ENCODE measurements at regions not wholly inside any gene's neighbourhood (a gene's known extent, or its start where the extent isn't known, plus 50 kb on each side); places are given as distances from the start of the nearest gene placed in this dataset.

- ATAC-seq (replicated peaks in 1 of 4): no peak
- H3K4me1 Mint-ChIP-seq: no peaks in the 10 kb centered on the region
- POLR2A ChIA-PET: no interaction called here
- H3K4me1 ChIP-seq (ENCODE audit: control insufficient read depth in 1 of 2, extremely low read depth in 1 of 2, insufficient read depth in 2 of 2, low read length in 2 of 2): no peaks in the 10 kb centered on the region
- no peak overlapping the region for H3K27ac Mint-ChIP-seq
- DNase-seq: no peak
- WGBS (ENCODE audit: insufficient coverage): 91% methylated on average over 2 of the region's 4 CpGs
- H3K4me3 ChIP-seq (ENCODE audit: control insufficient read depth in 1 of 2, extremely low read depth in 1 of 2, low read length in 1 of 2): no peak overlapping the region
- no peaks in the 10 kb centered on the region for H3K27me3 ChIP-seq (replicated peaks in 1 of 2; ENCODE audit: control insufficient read depth in 2 of 2, extremely low read depth in 1 of 2, insufficient read depth in 2 of 2, low read length in 1 of 2)
- H3K9me3 Mint-ChIP-seq: no peaks in the 10 kb centered on the region
- no peaks in the 10 kb centered on the region for H3K36me3 Mint-ChIP-seq
- no peaks in the 10 kb centered on the region for H3K36me3 ChIP-seq (ENCODE audit: control insufficient read depth in 2 of 2, extremely low read depth in 1 of 2, insufficient read depth in 1 of 2, low read length in 1 of 2)
- CTCF ChIA-PET: no interaction called here
- no peak overlapping the region for H3K4me3 Mint-ChIP-seq
- H3K9me3 ChIP-seq: no peaks in the 10 kb centered on the region
- H3K27me3 Mint-ChIP-seq: peaks cover 12 to 14% of the 10 kb centered on the region in 2 donors
- no peak overlapping the region for H3K27ac ChIP-seq (ENCODE audit: low read length)
Observed at GRCh38 chr10:10333622-10334021, 684.0 kb upstream of the CELF2 start.

- H3K4me1 Mint-ChIP-seq: no peaks in the 10 kb centered on the region
- WGBS (ENCODE audit: insufficient coverage): no CpG with 5 or more reads among the region's 5 CpGs
- Histone ChIP-seq H3K36me3 (ENCODE audit: control insufficient read depth in 2 of 2, extremely low read depth in 1 of 2, insufficient read depth in 1 of 2, low read length in 1 of 2) (no peaks in the 10 kb centered on the region), H3K9me3 (no peaks in the 10 kb centered on the region), H3K27ac (ENCODE audit: low read length) (no peak overlapping the region), H3K4me3 (ENCODE audit: control insufficient read depth in 1 of 2, extremely low read depth in 1 of 2, low read length in 1 of 2) (no peak overlapping the region), H3K27me3 (replicated peaks in 1 of 2; ENCODE audit: control insufficient read depth in 2 of 2, extremely low read depth in 1 of 2, insufficient read depth in 2 of 2, low read length in 1 of 2) (no peaks in the 10 kb centered on the region), H3K4me1 (ENCODE audit: control insufficient read depth in 1 of 2, extremely low read depth in 1 of 2, insufficient read depth in 2 of 2, low read length in 2 of 2) (no peaks in the 10 kb centered on the region)
- ChIA-PET POLR2A (no interaction called here), CTCF (no interaction called here)
- peaks cover 11% of the 10 kb centered on the region in 2 donors for H3K27me3 Mint-ChIP-seq
- no peak for ATAC-seq (replicated peaks in 1 of 4)
- no peak for DNase-seq
- no peaks in the 10 kb centered on the region for H3K9me3 Mint-ChIP-seq
- no peak overlapping the region for H3K4me3 Mint-ChIP-seq
- no peak overlapping the region for H3K27ac Mint-ChIP-seq
- no peaks in the 10 kb centered on the region for H3K36me3 Mint-ChIP-seq
Observed at GRCh38 chr10:10338339-10338738, 679.3 kb upstream of the CELF2 start.

GRCh38 chr10:10346390-10347150, 671.1 kb upstream of the CELF2 start:
- Histone ChIP-seq H3K27me3 (replicated peaks in 1 of 2; ENCODE audit: control insufficient read depth in 2 of 2, extremely low read depth in 1 of 2, insufficient read depth in 2 of 2, low read length in 1 of 2) (no peaks in the 10 kb centered on the region), H3K36me3 (ENCODE audit: control insufficient read depth in 2 of 2, extremely low read depth in 1 of 2, insufficient read depth in 1 of 2, low read length in 1 of 2) (no peaks in the 10 kb centered on the region), H3K9me3 (no peaks in the 10 kb centered on the region), H3K27ac (ENCODE audit: low read length) (no peak overlapping the region), H3K4me3 (ENCODE audit: control insufficient read depth in 1 of 2, extremely low read depth in 1 of 2, low read length in 1 of 2) (no peak overlapping the region), H3K4me1 (ENCODE audit: control insufficient read depth in 1 of 2, extremely low read depth in 1 of 2, insufficient read depth in 2 of 2, low read length in 2 of 2) (no peaks in the 10 kb centered on the region)
- H3K4me3 Mint-ChIP-seq: no peak overlapping the region
- DNase-seq (no peak), ATAC-seq (replicated peaks in 1 of 4) (no peak)
- peaks cover 0 to 6% of the 10 kb centered on the region in 2 donors for H3K27me3 Mint-ChIP-seq
- H3K4me1 Mint-ChIP-seq: no peaks in the 10 kb centered on the region
- H3K36me3 Mint-ChIP-seq: no peaks in the 10 kb centered on the region
- H3K27ac Mint-ChIP-seq: no peak overlapping the region
- H3K9me3 Mint-ChIP-seq: peaks cover 0 to 9% (median 4%) of the 10 kb centered on the region in 3 donors
- ChIA-PET CTCF (interaction anchor here in 1 of 2 donors (0.5 kb wide), 1 partner anchor 1200 kb away, joined by 6 read pairs; no protein-coding TSS in a partner anchor), POLR2A (no interaction called here)
- WGBS (ENCODE audit: insufficient coverage): 79% methylated on average over 5 of the region's 8 CpGs

GRCh38 chr10:10350050-10350449, 667.6 kb upstream of the CELF2 start:
- no peaks in the 10 kb centered on the region for H3K9me3 ChIP-seq
- H3K4me1 ChIP-seq (ENCODE audit: control insufficient read depth in 1 of 2, extremely low read depth in 1 of 2, insufficient read depth in 2 of 2, low read length in 2 of 2): no peaks in the 10 kb centered on the region
- ChIA-PET CTCF (no interaction called here), POLR2A (no interaction called here)
- H3K27me3 ChIP-seq (replicated peaks in 1 of 2; ENCODE audit: control insufficient read depth in 2 of 2, extremely low read depth in 1 of 2, insufficient read depth in 2 of 2, low read length in 1 of 2): no peaks in the 10 kb centered on the region
- H3K9me3 Mint-ChIP-seq: no peaks in the 10 kb centered on the region
- H3K27me3 Mint-ChIP-seq: no peaks in the 10 kb centered on the region
- WGBS (ENCODE audit: insufficient coverage): no CpG with 5 or more reads among the region's 2 CpGs
- no peaks in the 10 kb centered on the region for H3K4me1 Mint-ChIP-seq
- H3K27ac ChIP-seq (ENCODE audit: low read length): no peak overlapping the region
- no peaks in the 10 kb centered on the region for H3K36me3 Mint-ChIP-seq
- H3K36me3 ChIP-seq (ENCODE audit: control insufficient read depth in 2 of 2, extremely low read depth in 1 of 2, insufficient read depth in 1 of 2, low read length in 1 of 2): no peaks in the 10 kb centered on the region
- no peak overlapping the region for H3K4me3 ChIP-seq (ENCODE audit: control insufficient read depth in 1 of 2, extremely low read depth in 1 of 2, low read length in 1 of 2)
- no peak overlapping the region for H3K4me3 Mint-ChIP-seq
- DNase-seq (no peak), ATAC-seq (replicated peaks in 1 of 4) (no peak)
- no peak overlapping the region for H3K27ac Mint-ChIP-seq

GRCh38 chr10:10351451-10351850, 666.2 kb upstream of the CELF2 start:
- ATAC-seq (replicated peaks in 1 of 4): no peak
- POLR2A ChIA-PET: no interaction called here
- Histone ChIP-seq H3K36me3 (ENCODE audit: control insufficient read depth in 2 of 2, extremely low read depth in 1 of 2, insufficient read depth in 1 of 2, low read length in 1 of 2) (no peaks in the 10 kb centered on the region), H3K9me3 (no peaks in the 10 kb centered on the region), H3K27ac (ENCODE audit: low read length) (no peak overlapping the region), H3K4me1 (ENCODE audit: control insufficient read depth in 1 of 2, extremely low read depth in 1 of 2, insufficient read depth in 2 of 2, low read length in 2 of 2) (no peaks in the 10 kb centered on the region), H3K4me3 (ENCODE audit: control insufficient read depth in 1 of 2, extremely low read depth in 1 of 2, low read length in 1 of 2) (no peak overlapping the region), H3K27me3 (replicated peaks in 1 of 2; ENCODE audit: control insufficient read depth in 2 of 2, extremely low read depth in 1 of 2, insufficient read depth in 2 of 2, low read length in 1 of 2) (no peaks in the 10 kb centered on the region)
- no peak overlapping the region for H3K4me3 Mint-ChIP-seq
- no peaks in the 10 kb centered on the region for H3K4me1 Mint-ChIP-seq
- H3K27ac Mint-ChIP-seq: no peak overlapping the region
- no peaks in the 10 kb centered on the region for H3K27me3 Mint-ChIP-seq
- CTCF ChIA-PET: no interaction called here
- no peaks in the 10 kb centered on the region for H3K9me3 Mint-ChIP-seq
- no peak for DNase-seq
- WGBS (ENCODE audit: insufficient coverage): no CpG with 5 or more reads among the region's 2 CpGs
- H3K36me3 Mint-ChIP-seq: no peaks in the 10 kb centered on the region

GRCh38 chr10:10353326-10353868, 664.3 kb upstream of the CELF2 start:
- Mint-ChIP-seq H3K4me3 (no peak overlapping the region), H3K36me3 (no peaks in the 10 kb centered on the region), H3K27me3 (no peaks in the 10 kb centered on the region), H3K27ac (no peak overlapping the region), H3K9me3 (peaks cover 0 to under 1% (median 0%) of the 10 kb centered on the region in 3 donors), H3K4me1 (no peaks in the 10 kb centered on the region)
- ATAC-seq (replicated peaks in 1 of 4) (no peak), DNase-seq (no peak)
- no peaks in the 10 kb centered on the region for H3K27me3 ChIP-seq (replicated peaks in 1 of 2; ENCODE audit: control insufficient read depth in 2 of 2, extremely low read depth in 1 of 2, insufficient read depth in 2 of 2, low read length in 1 of 2)
- no peak overlapping the region for H3K4me3 ChIP-seq (ENCODE audit: control insufficient read depth in 1 of 2, extremely low read depth in 1 of 2, low read length in 1 of 2)
- no peaks in the 10 kb centered on the region for H3K36me3 ChIP-seq (ENCODE audit: control insufficient read depth in 2 of 2, extremely low read depth in 1 of 2, insufficient read depth in 1 of 2, low read length in 1 of 2)
- ChIA-PET CTCF (no interaction called here), POLR2A (no interaction called here)
- 77% methylated on average over 5 of the region's 8 CpGs for WGBS (ENCODE audit: insufficient coverage)
- no peaks in the 10 kb centered on the region for H3K4me1 ChIP-seq (ENCODE audit: control insufficient read depth in 1 of 2, extremely low read depth in 1 of 2, insufficient read depth in 2 of 2, low read length in 2 of 2)
- no peaks in the 10 kb centered on the region for H3K9me3 ChIP-seq
- H3K27ac ChIP-seq (ENCODE audit: low read length): no peak overlapping the region
